GM11168 (cell line): ENCODE measurements at regions not wholly inside any gene's neighbourhood (a gene's known extent, or its start where the extent isn't known, plus 50 kb on each side); places are given as distances from the start of the nearest gene placed in this dataset.

Source experiments
- in situ Hi-C: fragments of 300-500 bp; cut with MboI; formaldehyde crosslinking; loops from one replicate; pipeline ENCODE4 v1.12.0; 2022; ENCODE audit warnings: low sequenced_read_pairs; ENCODE audit not compliant: unreplicated experiment

DNA sequence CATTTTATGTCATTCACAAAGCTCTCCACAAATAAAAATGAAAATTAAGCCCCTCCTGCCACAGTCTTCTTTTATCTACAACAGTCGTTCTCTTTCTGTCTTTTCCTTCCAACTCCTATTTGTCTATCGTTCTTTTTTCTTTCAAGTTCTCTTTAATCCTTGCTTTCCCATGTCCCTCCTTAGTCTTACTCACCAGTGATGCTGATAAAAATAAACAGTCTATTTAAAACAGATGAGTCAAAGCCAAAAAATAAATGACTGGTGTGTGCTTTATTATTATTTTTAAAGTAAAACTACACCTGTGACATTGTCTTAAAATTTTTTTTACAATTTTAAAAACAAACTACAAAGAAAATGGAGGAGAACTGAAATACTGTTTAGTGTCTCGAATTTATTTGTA, 137.1 kb upstream of the TMEM161B start:
- in situ Hi-C loops = no loop called here

GRCh38 chr5:88404405-88404804, 135.8 kb upstream of the TMEM161B start:
- in situ Hi-C loops = no loop called here

GRCh38 chr5:88401686-88402085, 133.0 kb upstream of the TMEM161B start:
- in situ Hi-C loops = no loop called here

- in situ Hi-C loops = no loop called here
Measured at GRCh38 chr5:88401228-88401627, 132.6 kb upstream of the TMEM161B start.

- in situ Hi-C loops = no loop called here
Measured at GRCh38 chr5:88399561-88399960, 130.9 kb upstream of the TMEM161B start.

DNA sequence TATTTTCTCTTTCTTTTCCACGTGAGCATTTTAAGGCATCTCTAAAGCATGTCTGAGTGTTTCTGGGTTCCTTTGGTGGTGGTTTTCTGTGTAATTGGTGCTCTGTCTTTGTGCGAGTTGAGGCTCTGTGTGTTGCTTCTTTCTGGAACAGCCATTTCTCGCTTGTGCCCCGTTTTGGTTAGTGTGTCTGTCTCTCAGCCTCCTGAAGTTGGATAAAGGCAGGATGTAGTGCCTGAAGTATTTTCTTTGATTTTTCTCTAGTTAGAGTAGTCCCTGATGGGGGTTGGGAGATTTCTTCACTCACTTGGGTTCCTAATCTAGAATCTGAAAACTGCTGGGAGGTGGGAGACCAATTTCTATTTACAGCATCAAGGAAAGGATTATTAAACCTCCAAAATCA, 129.7 kb upstream of the TMEM161B start:
- in situ Hi-C loops = no loop called here

DNA sequence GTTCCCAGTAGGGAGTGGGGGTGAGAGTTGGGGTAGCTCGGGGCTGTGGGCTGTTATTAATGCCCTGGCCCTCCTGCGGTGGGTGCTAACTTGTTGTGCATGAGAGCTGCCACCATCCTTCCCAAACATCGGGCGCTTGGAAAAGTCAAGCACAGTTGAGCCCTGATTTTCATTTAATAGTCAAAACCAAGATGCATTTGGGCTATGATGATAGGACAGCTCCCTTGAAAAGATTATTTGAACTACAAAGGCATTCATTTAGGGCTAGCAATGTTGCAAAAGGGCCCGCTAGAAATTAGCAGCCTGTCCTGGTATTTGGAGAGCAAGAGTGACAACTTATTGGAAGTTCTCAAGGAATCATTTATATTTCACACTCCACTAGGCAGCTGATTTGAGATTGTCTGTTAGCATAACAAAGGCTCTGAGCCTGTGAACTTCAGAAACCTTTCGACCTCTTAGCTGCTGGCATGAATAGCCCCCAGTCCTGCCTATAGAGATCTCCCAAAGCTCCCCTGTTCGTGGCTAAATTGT, 128.2 kb upstream of the TMEM161B start:
- in situ Hi-C loops = no loop called here

GRCh38 chr5:88396000-88396535, 127.4 kb upstream of the TMEM161B start:
- in situ Hi-C loops = no loop called here

DNA sequence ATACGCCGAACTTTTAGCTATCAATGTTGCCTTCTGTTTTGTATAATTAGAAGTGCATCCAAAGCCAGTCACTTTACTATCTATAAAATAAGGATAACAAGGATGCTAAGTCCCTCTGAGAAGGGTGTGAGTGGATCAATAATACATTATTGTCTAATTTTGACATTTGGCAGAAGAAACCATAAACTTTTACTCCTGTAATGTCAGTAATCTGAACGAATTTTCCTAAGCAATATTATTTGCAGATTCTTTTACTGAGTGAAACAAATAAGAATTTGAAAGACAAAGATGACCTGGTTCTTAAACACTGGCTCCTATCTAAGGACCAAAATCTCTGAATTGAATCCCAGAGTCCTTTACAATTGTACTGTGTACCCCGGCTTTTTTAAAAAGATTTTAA, 126.6 kb upstream of the TMEM161B start:
- in situ Hi-C loops = no loop called here

GRCh38 chr5:88394536-88395175, 126.0 kb upstream of the TMEM161B start:
- in situ Hi-C loops = no loop called here

DNA sequence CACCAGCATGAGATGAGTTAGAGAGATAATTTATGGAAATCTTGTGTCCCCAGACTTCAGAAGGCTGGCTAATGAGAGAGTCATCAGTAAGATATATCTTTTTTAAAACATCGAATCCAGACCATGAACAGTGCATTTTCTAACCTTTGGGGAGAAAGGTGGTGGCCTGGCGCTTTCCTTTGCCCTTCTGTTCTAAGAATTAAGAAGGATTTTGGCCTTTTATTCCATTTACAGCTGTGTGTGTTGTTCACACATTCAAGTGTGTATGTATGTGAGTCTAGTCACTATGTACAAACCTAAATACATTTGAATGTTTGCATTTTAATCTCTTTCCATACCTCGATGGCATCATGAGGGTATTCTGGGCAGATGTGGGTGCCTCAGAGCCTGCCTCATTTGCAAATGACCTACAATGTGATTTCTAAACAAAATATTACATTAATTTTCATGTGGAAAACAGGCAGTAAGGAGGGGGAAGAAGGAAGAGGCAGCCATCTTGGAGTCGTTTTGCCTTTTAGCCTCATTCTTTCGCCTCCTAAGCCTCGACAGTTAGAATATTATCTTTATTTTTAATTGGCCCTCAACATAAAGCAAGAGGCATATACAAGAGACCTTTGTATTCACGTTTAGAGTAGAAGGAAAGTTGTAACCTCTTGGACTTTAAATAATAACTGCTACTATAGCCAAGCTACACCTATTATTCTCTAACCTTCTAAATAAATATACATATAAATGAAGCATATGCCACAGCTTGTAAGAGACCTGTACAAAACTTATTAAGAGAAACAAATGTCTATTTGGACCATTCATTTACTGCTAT, 125.3 kb upstream of the TMEM161B start:
- in situ Hi-C loops = no loop called here

GRCh38 chr5:88393042-88393441, 124.4 kb upstream of the TMEM161B start:
- in situ Hi-C loops = no loop called here

GRCh38 chr5:88391991-88392390, 123.3 kb upstream of the TMEM161B start:
- in situ Hi-C loops = no loop called here

GRCh38 chr5:88391116-88391515, 122.5 kb upstream of the TMEM161B start:
- in situ Hi-C loops = no loop called here

GRCh38 chr5:88390481-88390880, 121.8 kb upstream of the TMEM161B start:
- in situ Hi-C loops = no loop called here

DNA sequence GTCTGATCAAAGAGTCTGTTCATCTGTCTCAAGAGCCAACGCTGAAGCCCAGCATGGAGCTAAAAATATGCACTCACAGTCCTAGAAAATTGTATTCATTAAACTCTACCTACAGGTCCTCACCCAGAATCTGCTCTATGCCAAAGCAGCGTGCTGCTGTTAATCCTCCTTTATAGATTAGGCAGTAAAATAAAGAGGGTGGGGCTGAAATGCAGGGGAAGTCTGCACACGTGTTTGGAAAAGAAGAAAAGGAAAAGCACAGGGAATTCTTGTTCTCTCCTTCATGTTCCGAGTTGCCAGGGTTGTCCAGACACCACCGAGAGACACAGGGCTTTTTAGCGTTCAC, 121.4 kb upstream of the TMEM161B start:
- in situ Hi-C loops = no loop called here

DNA sequence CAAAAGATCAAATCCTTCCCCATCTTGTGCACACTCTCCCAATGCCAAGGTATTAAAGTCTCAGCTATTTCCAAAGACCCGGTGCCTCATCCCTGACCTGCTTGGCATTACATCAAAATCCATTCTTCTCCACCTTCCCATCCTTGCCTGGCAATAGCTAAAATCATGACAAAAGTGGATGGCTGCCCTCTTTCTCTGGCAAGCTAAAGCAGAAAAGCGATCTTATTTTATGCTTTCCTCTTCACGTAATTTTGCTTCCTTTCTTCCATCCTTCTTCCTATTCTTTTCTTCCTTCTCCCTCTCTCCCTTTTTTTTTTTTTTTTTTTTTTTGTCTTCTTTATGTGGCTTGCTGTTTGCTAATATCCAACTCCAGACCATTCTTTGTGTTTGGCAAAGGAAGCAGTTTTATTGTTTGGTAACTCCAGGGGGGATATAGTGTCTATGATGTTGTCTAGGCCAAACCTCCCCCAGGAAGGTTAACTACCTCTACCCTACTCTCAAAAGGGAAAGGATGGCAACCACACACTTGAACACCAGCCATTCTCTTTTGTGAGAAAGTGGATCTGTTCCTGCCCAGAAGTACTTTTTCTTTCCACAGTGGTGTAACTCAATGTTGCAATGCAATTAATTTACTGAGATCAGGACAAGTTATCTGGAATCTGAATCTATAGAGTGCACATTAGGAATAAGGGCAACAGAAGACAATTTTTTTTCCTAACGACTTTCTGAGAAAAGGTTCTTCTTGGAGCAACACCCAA, 120.9 kb upstream of the TMEM161B start:
- in situ Hi-C loops = no loop called here

DNA sequence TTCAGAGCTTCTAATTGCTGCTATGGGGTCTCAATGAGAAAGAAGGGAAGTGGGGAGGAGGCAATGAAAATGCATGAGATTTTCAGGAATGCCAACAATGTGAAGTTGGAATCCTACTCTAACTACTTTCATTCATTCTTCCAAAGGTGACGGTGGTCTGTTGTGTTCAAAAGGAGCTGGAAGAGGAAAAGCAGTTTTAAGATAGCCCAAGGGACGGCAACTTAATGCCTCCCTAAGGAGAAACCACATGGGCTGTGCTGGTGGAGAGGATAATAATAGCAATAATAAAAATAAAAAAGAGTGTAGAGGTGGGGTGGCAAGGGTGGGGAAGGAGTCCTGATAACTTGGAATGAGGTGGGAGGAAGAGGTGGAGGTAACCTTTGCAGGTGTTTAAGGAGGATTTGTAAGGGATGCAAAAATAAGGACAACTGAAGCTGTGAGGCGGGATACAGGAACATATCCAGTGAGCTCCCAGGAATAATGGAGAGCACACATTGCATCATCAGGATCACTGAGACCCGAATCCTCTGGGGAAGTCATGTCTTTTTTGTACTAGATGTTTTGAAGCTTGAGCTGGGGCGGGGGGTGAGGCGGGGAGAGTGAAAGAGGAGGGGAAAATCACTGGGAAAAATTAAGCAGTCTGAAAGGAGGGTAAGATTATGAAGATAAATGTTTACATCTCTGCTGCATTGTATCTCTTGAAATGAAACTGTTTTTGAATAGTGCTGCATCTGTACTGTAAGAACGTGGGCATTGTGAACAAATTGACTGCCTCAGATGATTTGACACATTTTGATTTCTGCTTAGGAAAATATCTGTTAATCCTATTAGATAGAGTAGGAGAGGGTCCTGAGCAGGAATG, 120.1 kb upstream of the TMEM161B start:
- in situ Hi-C loops = no loop called here

DNA sequence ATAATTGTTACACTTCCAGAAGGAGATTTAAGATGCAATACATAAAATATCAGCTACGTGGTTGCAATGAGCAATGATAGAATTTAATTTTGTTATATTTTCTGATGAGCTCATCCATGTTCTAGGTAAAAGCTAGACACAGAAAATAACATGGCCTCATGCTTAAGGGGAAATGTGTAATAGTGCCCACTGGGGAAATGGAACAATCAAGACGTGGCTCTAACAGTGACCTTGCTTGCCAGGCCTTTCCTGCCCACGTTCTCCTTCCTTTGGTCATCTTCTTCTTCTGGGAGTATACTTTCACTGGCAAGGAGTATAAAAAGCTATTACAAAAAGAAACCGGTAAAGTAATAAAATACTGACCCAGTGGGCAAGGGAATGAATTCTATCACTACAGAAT, 116.2 kb upstream of the TMEM161B start:
- in situ Hi-C loops = no loop called here

GRCh38 chr5:88380332-88380731, 111.7 kb upstream of the TMEM161B start:
- in situ Hi-C loops = no loop called here
